OCI-M2 (cell line): ENCODE measurements at regions not wholly inside any gene's neighbourhood (a gene's known extent, or its start where the extent isn't known, plus 50 kb on each side); places are given as distances from the start of the nearest gene placed in this dataset.
"Not testable (repeated sequence)": the region's sequence is repeated elsewhere in the genome, so short reads cannot be mapped to it uniquely, and the experiment has no call there.

Experiments
- DNase-seq: peaks from one replicate; lab custom pipeline; 2025; ENCODE audit not compliant: unreplicated experiment; lab: John Stamatoyannopoulos, UW

DNA sequence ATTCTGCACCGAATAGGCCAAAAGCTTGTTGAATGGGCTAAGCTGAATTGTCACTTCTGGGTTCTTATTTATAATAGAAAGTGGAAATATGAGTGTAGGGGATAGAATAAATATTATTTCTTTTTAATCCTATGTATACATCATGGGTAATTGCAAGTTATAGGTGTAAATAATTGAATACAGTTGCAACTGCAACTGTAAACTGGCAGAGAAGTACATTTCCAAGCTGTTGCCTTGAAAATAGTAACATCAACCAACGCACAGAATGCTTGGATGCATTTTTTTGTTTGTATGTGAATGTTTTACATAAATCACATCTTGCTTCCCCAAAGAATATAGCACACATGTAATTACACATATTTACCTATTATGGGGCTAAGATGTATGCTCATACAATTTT is 234.1 kb downstream of the NNT start:
- DNase-seq: no peak

DNA sequence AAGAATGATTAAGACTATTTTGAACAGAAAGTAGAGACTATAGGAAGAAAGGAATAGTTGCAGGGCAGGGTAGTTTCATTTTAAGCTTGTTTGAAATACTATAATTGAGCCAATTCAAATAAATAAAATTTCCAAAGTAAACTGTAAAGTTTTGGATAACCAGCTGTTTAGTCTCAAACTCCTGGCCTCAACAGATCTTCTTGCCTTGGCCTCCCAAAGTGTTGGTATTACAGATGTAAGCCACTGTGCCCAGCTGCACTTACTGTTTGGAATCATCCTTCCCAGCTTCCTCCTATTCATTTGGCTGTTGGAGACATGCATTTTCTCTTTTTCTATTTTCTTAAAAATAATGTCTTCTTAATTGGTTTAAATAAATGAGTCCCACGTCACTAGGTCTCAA is 231.0 kb downstream of the NNT start:
- no peak for DNase-seq

DNA sequence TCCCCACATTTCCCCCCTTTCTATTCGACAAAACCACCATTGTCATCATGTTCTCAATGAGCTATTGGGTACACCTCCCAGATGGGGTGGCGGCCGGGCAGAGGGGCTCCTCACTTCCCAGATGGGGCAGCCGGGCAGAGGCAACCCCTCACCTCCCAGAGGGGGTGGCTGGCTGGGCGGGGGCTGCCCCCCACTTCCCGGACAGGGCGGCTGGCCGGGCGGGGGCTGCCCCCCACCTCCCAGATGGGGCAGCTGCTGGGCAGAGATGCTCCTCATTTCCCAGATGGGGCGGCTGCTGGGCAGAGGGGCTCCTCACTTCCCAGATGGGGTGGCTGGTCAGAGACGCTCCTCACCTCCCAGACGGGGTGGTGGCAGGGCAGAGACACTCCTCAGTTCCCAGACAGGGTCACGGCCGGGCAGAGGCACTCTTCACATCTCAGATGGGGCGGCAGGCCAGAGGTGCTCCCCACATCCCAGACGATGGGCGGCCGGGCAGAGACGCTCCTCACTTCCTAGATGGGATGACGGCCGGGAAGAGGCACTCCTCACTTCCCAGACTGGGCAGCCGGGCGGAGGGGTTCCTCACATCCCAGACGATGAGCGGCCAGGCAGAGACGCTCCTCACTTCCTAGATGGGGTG is 221.5 kb downstream of the NNT start:
- DNase-seq: not testable (repeated sequence)

DNA sequence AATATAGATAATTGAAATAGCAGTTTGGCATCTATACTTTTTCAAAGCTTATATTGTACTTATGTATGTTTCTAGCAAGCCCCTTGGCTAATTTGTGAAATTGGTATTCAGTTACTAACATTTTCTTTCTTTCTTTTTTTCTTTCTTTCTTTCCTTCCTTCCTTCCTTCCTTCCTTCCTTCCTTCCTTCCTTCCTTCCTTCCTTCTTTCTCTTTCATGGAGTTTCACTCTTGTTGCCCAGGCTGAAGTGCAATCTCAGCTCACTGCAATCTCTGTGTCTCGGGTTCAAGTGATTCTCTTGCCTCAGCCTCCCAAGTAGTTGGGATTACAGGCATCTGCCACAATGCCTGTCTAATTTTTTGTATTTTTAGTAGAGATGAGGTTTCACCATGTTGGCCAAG is 215.4 kb downstream of the NNT start:
- DNase-seq: not testable (repeated sequence)

DNA sequence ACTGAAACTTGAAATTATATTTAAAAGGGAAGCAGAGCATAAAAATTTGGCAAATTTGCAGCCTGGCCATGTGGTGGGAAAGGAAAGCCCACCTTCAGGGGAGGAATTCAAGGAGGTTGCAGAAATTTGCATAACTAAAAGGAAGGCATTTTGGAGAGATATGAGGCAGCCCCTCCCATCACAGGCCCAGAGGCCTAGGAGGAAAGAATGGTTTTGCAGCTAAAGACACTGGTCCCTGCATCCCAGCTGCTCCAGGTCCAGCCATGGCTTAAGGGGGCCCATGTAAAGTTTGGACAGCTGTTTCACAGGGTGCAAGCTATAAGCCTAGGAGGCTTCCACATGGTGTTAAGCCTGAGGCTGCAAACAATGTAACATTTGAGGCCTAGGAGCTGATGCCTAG is 212.5 kb downstream of the NNT start:
- DNase-seq: no peak

DNA sequence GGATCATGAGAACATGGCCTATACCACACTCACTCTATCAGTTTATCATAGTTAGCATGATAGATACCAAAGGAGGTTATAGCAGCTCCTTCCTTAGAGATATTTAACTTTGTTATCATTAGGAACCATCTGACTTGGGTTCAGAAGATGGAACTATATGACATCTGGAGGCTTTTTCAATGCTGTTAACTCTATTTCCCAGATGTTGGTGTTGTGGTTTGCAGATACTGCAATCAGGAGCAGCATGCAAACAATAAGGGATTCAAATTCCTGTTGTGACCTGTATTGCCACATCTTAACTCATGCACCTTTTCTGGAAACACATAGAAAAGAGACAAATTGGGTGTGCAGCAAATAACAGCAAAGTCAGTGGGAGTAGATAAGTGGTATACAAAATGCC is 201.7 kb downstream of the NNT start:
- DNase-seq: no peak

DNA sequence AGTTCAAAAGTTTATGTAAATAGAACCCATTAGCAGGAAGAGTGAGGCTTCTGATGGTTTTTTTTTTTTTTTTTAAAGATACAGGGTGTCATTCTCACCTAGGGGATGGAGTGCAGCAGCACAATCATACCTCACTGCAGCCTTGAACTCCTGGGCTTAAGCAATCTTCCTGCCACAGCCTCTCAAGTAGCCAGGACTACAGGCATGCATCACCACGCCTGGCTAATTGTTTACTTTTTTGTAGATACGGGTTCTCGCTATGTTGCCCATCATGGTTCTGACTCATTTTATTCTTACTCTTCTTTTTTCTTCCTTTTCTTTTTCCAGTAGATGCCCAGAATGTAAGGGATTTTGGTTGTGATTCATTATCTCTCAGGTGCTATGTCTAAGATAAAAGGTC is 201.1 kb downstream of the NNT start:
- DNase-seq: no peak

DNA sequence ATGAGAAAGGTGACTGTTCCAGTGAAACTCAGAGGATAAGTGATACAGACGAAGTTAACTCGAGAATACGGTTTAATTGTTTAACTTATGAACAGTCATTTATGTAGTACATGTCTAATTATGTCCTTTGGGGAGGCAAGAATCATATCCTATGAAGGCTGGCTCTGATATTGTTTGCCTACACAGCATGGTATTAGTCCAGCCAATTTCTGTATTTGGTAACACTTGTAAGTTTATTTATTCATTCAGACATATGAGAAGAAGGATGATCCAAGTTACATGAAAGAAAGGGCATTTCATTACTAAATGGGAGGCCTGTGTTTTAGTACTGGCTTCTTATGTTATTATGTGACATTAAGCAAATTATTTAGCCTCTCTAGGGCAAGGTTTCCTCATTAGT is 199.7 kb downstream of the NNT start:
- no peak for DNase-seq

DNA sequence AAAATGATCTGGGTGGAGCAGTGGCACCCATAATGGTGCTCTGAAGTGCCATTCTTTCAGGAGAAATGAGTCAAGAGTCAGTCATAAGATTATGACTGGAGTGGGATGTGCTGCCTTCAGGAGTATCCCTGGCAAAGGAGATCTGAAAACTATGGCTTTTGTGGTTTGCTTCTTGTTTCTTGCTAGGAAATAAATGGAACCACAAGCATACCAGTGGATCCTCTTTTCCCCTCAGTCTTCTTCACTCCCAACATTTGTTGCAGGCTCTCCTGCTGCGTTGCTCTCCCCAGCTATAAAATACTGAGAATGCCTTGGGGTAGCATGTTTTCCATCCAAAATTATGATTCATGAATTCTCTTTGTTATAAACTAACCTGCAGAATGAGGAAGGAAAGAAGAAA is 199.1 kb downstream of the NNT start:
- no peak for DNase-seq

DNA sequence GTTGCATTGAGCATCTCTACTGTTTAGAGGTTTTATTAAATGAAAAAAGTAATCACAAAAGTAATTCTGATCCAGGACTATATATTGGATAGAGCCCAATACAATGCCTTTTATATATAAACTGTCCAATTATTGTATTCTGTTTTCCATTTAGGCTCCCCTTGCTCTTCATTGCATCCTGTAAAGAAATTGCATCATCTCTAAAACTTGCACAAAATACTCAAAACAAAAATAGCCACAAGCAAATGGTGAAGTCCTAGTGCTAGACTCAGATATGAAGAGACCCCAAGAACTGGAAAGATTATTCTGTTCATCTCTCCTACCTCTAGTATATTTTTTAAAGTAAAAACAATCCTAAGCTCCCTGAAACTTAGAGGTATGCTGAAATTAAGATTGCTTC is 195.8 kb downstream of the NNT start:
- no peak for DNase-seq

DNA sequence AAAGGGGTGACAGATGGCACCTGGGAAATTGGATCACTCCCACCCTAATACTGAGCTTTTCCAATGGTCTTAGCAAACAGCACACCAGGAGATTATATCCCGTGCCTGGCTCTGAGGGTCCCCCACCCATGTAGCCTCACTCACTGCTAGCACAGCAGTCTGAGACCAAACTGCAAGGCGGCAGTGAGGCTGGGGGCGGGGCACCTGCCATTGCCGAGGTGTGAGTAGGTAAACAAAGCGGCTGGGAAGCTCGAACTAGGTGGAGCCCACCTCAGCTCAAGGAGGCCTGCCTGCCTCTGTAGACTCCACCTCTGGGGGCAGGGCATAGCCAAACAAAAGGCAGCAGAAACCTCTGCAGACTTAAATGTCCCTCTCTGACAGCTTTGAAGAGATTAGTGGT is 188.9 kb downstream of the NNT start:
- not testable (repeated sequence) for DNase-seq

DNA sequence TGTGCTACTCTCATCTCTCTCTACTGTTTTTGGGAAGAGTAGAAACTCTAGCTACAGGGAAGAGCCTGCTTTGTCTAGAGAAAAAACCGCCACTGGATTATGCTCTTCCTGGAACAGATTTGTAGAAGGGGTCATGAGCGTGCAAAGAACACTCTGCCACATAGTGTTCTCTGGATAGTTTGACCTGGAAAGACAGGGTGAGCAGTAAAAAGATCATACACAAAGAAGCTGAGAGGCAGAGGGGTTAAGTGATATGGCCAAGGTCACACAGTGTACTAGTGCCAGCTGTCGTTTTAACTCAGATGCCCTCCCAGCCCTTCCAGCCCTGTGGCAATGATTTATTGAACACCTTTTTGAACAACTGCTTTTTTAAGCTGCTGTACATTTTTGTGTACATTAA is 182.2 kb downstream of the NNT start:
- no peak for DNase-seq

DNA sequence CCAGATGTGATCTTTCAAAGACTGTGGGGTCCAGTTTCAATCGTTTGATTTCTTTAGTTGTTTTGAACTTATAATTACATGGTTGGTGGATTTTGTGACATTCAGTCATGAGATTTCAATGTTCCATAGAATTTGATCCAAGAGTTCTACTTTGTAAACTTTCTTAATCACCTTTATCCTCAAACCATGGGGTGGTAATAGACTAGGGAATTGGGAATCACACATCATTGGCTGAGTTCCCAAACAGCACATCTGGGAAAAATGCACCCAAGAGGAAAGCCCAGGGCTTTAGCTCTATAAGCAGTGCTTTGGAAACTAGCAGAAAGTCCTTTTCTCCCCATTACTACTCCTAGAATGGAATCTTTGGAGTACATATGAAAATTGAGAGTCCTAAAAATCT is 177.6 kb downstream of the NNT start:
- no peak for DNase-seq

DNA sequence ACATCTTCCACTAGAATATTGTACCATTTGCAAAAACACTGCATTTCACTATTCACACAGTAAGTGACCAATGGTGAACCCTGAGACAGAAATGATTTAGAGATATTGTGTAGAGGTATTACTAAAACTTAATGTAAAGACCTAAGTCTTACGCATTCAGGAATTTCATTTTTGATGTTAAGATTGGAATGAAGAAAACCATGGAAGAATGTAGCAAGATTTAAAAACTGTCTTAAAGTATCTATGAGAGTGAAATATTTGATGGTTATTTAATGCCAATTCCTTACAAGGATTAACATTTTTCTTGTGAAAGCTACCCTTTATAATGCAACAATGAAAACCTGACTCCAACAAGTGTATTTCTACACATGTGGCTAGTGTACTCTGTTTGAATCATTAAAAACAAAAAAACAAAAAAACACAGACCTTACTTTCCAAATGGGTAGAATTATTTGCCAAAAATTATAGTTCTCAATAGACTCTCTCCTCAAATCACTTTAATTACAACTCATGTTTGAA is 172.0 kb downstream of the NNT start:
- DNase-seq: no peak

DNA sequence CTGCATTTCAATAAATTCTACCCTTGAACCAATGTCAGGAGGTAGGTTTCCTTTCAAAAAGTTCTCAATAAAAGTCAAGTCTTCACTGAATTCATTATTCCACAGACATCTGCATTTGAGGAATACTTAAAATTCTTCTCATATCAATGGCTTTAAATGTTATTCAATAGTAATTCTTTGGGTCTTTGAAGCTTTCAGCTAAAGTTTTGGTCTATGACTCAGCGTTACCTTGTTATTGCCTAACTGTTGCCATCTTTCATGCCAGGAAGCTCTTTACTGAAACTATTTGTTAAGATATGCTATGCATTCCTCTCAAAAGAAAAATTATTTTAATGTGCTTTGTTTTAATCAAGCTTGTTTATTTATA is 170.5 kb downstream of the NNT start:
- DNase-seq: no peak

DNA sequence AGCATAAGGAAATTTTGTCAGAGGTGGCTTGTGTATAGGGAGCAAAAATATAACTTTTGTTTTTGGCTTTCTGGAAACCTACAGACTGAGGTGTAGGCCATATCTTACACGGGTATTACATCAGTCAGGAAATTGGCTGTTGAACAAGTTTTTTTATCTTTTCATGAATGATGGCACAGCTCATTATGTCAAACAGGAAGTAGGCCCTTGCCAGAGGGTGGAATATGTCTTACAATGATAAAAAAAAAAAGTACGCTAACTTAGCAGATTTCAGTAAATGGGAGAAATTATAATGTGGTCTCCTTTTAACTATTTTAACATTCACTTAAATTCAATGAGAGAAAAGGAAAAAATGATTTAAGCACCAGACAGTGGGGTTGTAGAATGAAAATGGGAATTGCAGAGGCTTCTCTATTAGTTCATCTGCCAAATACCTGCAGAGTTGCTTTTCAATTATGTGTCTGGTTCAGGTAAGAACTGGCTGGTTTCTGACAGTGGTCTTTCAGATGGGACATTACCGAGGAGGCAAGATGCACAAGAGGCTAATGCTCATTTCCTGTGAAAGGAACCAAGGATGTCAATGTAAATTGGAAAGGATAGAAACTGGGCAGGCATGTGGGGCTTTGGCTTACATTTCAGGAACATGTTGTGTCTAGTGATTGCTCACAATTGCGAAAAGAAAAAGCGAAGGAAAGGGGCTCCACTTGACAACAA is 169.9 kb downstream of the NNT start:
- DNase-seq: no peak

DNA sequence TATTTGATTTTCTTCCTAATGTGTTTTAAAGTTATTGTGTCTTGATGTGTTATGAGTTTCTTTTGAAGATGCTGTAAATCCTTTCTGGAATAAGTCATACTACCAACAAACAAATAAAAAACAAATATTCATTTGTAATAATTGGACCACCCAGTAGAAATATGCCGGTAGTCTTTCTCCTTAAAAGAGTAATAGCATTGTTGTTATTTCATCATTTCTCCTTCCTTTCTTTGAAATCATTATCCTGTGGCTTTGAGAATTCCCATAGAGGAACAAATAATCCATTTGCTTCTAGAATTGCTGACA is 169.4 kb downstream of the NNT start:
- no peak for DNase-seq

DNA sequence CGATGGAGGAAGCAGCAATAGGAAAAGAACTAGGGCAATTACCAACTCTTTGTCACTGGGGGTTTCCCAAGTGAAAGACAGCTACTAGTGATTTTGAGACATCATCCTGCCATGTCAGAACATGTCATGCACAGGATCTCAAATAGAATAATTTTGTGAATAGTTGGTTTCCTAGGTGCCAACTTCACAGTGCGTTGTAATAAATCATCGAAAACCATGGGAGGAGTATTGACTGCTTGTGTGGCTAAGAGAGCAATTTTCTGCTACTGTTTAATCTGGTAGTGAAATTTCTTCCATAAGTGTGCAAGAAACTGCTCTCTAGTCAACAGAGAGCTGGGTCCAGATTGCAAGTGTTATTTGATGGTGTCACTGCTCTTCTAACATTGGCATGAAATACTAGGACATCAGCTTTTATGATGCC is 168.6 kb downstream of the NNT start:
- no peak for DNase-seq

DNA sequence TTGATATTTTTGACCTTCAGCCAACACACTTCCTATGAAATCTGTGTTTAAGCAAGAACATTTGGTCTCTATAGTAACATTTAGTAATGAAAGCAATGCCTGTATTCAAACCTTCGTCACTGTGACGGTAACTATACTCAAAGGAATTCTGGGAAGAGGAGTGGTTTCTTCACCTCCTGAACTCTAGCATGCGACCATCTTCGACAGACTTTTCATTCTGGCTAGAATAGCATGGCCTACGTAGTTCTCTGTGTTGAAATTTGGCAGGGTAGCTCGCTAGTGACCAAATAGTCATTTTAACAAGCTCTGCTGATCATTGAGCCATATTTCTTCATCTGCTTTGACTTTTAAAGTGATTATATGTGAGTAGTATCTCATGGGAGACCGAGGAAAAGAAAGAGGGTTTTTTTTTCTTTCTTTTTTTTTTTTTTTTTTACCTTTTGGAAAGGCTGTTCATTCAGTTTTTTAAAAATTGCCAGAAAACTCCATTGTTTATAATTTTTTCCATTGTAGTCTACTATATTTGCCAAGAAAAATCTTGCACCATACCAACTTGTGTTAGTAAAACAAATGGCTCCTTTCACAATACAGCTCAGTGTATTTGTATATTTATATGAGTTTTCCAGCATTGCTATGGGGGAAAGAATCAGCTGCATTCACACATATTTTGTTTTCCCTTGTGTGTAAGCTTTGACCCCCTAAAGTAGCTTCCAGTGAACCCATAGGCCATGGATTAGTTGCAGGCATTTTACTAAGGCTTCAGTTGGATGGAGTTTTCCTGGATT is 166.8 kb downstream of the NNT start:
- DNase-seq: no peak
